CD4-positive, CD25-positive, alpha-beta regulatory T cell (primary cell): ENCODE measurements at regions not wholly inside any gene's neighbourhood (a gene's known extent, or its start where the extent isn't known, plus 50 kb on each side); places are given as distances from the start of the nearest gene placed in this dataset.
"Not testable (repeated sequence)": the region's sequence is repeated elsewhere in the genome, so short reads cannot be mapped to it uniquely, and the experiment has no call there.

Experiments used
- ATAC-seq, 2 donors: fragments of 150-1000 bp; cut with Tn5 transposase; one replicate each; pipeline ENCODE4 v1.10.0; 2021; ENCODE audit warnings: low read depth in 2 of 2, moderate number of reproducible peaks in 2 of 2, moderate library complexity in 1 of 2
- DNase-seq, 3 donors: peaks; one replicate each; pipeline versions ENCODE4 v3.0.0 to v3.0.0-alpha.2; 2012 to 2022; ENCODE audit warnings: mixed read lengths in 1 of 3
- H3K27ac ChIP-seq: one replicate; pipeline ENCODE4 v1.7.0; 2013; ENCODE audit warnings: mild to moderate bottlenecking, low read length; ENCODE audit not compliant: insufficient read depth, poor library complexity, severe bottlenecking
- H3K27me3 ChIP-seq: one replicate; pipeline ENCODE4 v1.7.0; 2013; ENCODE audit warnings: low read length; ENCODE audit not compliant: control insufficient read depth, insufficient read depth
- H3K36me3 ChIP-seq: one replicate; pipeline ENCODE4 v1.7.0; 2013; ENCODE audit warnings: mild to moderate bottlenecking, low read length, moderate library complexity; ENCODE audit not compliant: control insufficient read depth, insufficient read depth
- H3K4me1 ChIP-seq: 2 replicates; pipeline ENCODE4 v1.7.0; 2013; ENCODE audit warnings: mild to moderate bottlenecking, low read length; ENCODE audit not compliant: insufficient read depth, control insufficient read depth, poor library complexity, severe bottlenecking
- H3K4me3 ChIP-seq: one replicate; pipeline ENCODE4 v1.7.0; 2013; ENCODE audit warnings: low read depth, mild to moderate bottlenecking, low read length, moderate library complexity
- H3K9me3 ChIP-seq, 2 experiments: 1 replicate in 1 of 2; 2 replicates in 1 of 2; pipeline ENCODE4 v1.7.0; 2013; ENCODE audit warnings: low read length in 2 of 2, mild to moderate bottlenecking in 1 of 2, moderate library complexity in 1 of 2; ENCODE audit not compliant: control insufficient read depth in 2 of 2
- H3K27ac Mint-ChIP-seq, 3 donors: one replicate each; pipeline ENCODE4 v1.8.0; 2020 to 2022; ENCODE audit warnings: mild to moderate bottlenecking in 3 of 3, mixed read lengths in 3 of 3, moderate library complexity in 2 of 3
- H3K27me3 Mint-ChIP-seq: one replicate; pipeline ENCODE4 v1.8.0; 2022; ENCODE audit warnings: mild to moderate bottlenecking, mixed read lengths
- H3K36me3 Mint-ChIP-seq: one replicate; pipeline ENCODE4 v1.8.0; 2020; ENCODE audit warnings: mixed read lengths
- H3K4me1 Mint-ChIP-seq, 4 donors: one replicate each; pipeline ENCODE4 v1.8.0; 2020 to 2022; ENCODE audit warnings: mixed read lengths in 4 of 4, mild to moderate bottlenecking in 1 of 4
- H3K4me3 Mint-ChIP-seq, 4 donors: one replicate each; pipeline ENCODE4 v1.8.0; 2020 to 2022; ENCODE audit warnings: mild to moderate bottlenecking in 4 of 4, mixed read lengths in 4 of 4, moderate library complexity in 3 of 4
- H3K9me3 Mint-ChIP-seq, 7 donors: one replicate each; pipeline ENCODE4 v1.8.0; 2020 to 2022; ENCODE audit warnings: mixed read lengths in 7 of 7, mild to moderate bottlenecking in 3 of 7, moderate library complexity in 2 of 7

DNA sequence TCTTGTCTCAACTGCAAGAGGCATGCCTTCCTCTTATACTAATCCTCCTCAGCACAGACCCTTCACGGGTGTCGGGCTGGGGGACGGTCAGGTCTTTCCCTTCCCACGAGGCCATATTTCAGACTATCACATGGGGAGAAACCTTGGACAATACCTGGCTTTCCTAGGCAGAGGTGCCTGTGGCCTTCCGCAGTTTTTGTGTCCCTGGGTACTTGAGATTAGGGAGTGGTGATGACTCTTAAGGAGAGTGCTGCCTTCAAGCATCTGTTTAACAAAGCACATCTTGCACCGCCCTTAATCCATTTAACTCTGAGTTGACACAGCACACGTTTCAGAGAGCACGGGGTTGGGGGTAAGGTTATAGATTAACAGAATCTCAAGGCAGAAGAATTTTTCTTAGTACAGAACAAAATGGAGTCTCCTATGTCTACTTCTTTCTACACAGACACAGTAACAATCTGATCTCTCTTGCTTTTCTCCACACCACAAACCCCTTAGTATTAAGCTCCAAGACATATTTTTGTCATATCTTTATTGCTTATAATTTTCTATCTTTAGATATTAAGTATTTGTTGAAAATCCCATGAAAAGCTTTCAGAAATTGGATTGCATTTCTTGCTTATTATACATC lies 72.8 kb upstream of the LPCAT1 start:
- not testable (repeated sequence) for DNase-seq, H3K27me3 Mint-ChIP-seq, ATAC-seq, H3K27ac ChIP-seq, H3K36me3 ChIP-seq, H3K27ac Mint-ChIP-seq, H3K4me3 ChIP-seq, H3K27me3 ChIP-seq, H3K4me1 Mint-ChIP-seq, H3K9me3 ChIP-seq, H3K9me3 Mint-ChIP-seq, H3K4me3 Mint-ChIP-seq, H3K4me1 ChIP-seq
- H3K36me3 Mint-ChIP-seq, result peaks cover 12% of the 10 kb centered on the region

DNA sequence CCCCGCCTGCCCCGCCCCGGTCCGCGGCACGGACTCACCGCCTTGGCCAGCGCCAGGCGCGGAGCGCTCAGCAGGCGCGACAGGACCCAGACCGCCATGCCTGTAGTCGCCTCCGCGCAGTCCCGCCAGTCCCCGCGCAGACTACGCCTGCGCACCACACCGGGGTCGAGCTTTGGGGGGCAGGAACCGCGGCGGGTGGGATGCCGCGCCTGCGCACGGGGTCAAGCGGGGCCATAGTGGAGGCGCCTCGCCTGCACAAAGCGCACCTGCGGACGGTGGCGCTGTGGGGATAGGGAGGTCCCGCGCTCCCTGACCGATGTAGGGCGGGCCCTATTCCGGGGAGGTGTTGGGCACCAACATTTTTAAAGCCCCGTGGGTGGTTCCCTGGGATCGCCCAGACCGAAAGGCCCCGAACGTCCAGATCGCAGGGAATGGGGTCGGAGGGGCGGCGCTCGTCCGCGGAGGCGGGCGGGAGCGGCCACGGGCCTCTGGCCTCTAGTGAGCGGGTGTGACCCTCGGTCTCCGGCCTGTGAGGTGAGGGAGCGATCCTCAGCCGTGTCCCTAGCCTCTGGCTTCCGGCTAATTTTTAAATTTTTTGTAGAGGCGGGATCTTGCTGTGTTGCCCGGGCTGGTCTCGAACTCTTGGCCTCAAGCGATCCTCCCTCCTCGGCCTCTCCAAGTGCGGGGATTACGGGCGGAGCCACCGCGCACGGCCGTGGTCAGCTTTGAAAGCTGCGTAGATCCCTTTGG lies 70.8 kb upstream of the LPCAT1 start:
- no peak overlapping the region for H3K27ac ChIP-seq
- Mint-ChIP-seq H3K36me3 (peaks cover 6% of the 10 kb centered on the region), H3K27me3 (peaks cover 4% of the 10 kb centered on the region), H3K27ac (no peak overlapping the region), H3K4me1 (peaks cover 0 to 6% (median 2%) of the 10 kb centered on the region in 4 donors), H3K9me3 (peaks cover 0 to 3% (median 0%) of the 10 kb centered on the region in 7 donors), H3K4me3 (peak overlapping the region in 3 of 4 donors; percentile 71 to 81 (median 80))
- ATAC-seq (peak; percentile 55 to 80), DNase-seq (peak; percentile 44 to 63 (median 60))
- peaks cover 7% of the 10 kb centered on the region for H3K4me1 ChIP-seq
- H3K36me3 ChIP-seq, result no peaks in the 10 kb centered on the region
- H3K4me3 ChIP-seq, result no peak overlapping the region
- no peaks in the 10 kb centered on the region for H3K27me3 ChIP-seq
- H3K9me3 ChIP-seq, result no peaks in the 10 kb centered on the region

DNA sequence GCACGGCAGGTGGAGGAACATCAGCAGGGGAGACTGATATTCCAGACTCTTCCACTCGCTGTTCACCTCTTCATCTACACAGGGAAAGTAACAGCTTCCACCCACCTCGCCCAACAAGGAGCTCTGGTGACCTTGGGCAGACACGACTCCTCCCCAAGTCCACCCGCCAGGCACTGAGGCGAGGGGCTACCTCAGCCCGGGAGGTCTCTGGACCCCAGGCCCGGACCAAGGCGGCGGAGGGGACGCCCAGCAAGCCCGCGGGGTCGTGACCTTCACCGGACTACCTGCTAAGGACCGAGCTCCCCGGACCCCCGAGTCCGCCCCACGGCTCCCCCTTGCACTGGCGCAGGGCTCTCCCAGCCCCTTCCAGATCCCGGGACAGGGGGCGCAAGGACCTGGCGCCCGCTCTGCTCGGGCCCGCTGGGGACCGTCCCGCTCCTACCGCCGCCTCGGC lies 70.2 kb upstream of the LPCAT1 start:
- Histone ChIP-seq H3K9me3 (no peaks in the 10 kb centered on the region), H3K27ac (no peak overlapping the region), H3K36me3 (no peaks in the 10 kb centered on the region), H3K4me1 (peaks cover 7% of the 10 kb centered on the region), H3K27me3 (no peaks in the 10 kb centered on the region), H3K4me3 (no peak overlapping the region)
- ATAC-seq, result peak in 1 of 2 donors; percentile 8
- H3K27ac Mint-ChIP-seq, result peak overlapping the region in 2 of 3 donors; percentile 20 to 77
- peaks cover 4% of the 10 kb centered on the region for H3K36me3 Mint-ChIP-seq
- peaks cover 0 to 6% (median 2%) of the 10 kb centered on the region in 4 donors for H3K4me1 Mint-ChIP-seq
- H3K4me3 Mint-ChIP-seq, result peak overlapping the region in 2 of 4 donors; percentile 68 to 81
- peaks cover 4% of the 10 kb centered on the region for H3K27me3 Mint-ChIP-seq
- peak in 1 of 3 donors; percentile 4 for DNase-seq
- peaks cover 0 to 3% (median 0%) of the 10 kb centered on the region in 7 donors for H3K9me3 Mint-ChIP-seq

DNA sequence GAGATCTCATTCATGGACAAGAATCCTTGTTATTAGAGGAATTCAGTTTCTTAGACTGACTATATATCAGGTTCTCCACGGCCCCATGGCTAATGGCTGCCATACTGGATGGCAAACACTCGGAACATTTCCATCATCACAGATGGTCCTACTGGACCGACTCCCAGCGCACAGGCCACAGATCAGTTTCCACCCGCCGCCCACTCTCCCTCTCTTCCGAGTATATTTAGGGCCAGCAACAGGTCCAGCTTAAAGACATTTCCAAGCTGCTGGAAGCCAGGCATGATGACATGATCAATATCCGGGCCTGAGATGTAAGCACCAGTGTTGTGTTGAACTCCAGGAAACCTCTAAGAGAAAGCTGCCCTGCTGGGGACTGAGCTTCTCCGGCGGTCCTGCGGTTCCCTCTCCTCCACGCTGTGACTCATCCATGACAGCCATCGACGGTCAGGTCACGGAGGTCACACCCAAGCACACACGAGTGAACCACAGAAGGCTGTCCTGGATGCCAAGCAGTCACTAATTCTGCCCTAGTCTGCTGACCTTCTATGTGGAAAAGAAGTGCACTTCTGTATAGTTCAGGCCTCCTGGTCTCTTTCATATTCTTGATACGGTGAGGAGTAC lies 64.4 kb upstream of the LPCAT1 start:
- H3K4me1 Mint-ChIP-seq, H3K4me3 Mint-ChIP-seq, H3K27me3 ChIP-seq, H3K27me3 Mint-ChIP-seq, H3K27ac ChIP-seq, H3K9me3 Mint-ChIP-seq, H3K9me3 ChIP-seq, ATAC-seq, DNase-seq, H3K4me3 ChIP-seq, H3K4me1 ChIP-seq, H3K36me3 ChIP-seq, H3K27ac Mint-ChIP-seq: not testable (repeated sequence)
- H3K36me3 Mint-ChIP-seq, result peaks cover 24% of the 10 kb centered on the region

DNA sequence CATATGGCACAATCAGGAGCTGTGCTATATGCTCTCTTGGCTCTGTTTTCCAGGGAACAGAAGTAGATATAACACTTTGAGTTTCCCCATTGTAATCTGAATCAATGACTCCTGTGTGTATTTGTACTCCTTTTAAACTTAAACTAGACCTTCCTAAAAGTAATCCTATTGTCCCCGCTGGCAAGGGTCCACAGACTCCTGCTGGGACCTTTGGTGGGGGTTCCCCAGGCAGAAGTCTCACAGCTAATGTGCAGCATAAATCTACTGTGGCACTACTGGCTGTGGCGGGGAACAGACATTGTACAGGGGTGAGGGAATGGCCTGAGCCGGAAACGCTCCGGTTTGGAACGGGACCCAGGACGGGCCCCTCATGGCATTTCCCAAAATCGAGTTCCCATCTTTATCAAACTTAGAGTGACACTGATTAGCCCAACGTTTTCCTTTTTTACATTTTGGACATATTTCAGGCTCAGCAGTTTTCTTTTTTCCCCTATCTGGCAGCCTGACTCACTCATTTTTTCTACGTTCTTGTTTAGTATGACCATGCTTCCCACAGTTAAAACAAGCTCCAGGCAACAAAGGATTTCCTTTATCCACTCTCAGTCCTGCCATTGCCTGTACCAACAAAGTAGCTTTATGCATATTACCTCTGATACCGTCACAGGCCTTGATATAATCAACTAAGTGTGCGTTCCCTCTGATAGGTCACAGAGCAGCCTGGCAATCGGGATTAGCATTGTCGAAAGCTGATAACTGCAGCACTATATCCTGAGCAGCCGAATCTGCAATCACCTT lies 59.5 kb upstream of the LPCAT1 start:
- not testable (repeated sequence) for H3K27me3 ChIP-seq, DNase-seq, H3K36me3 ChIP-seq, H3K4me1 Mint-ChIP-seq, H3K27ac ChIP-seq, ATAC-seq, H3K4me3 Mint-ChIP-seq, H3K27me3 Mint-ChIP-seq, H3K9me3 Mint-ChIP-seq, H3K27ac Mint-ChIP-seq, H3K9me3 ChIP-seq, H3K4me1 ChIP-seq, H3K4me3 ChIP-seq
- peaks cover 41% of the 10 kb centered on the region for H3K36me3 Mint-ChIP-seq

DNA sequence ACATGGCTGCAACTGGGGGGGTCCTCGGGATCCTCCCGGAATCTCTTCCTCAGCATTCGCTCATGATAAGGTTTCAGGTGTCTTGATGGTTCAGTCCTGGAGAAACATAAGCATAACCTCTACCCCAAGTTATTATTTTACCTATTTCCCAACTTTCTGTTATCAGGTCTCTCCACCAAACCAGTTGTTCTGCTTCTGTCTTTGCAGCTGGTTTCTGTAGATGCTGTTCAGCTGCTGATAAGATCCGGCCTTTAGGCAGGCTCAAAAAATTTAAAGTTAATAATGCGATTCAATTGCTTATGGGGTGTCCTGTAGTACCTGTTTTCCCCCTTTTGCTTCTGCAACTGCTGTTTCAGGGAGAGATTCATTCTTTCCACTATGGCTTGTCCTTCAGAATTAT lies 55.6 kb upstream of the LPCAT1 start:
- not testable (repeated sequence) for H3K27ac ChIP-seq, H3K9me3 ChIP-seq, ATAC-seq, DNase-seq, H3K36me3 ChIP-seq, H3K27me3 Mint-ChIP-seq, H3K4me1 ChIP-seq, H3K4me3 ChIP-seq, H3K4me1 Mint-ChIP-seq, H3K27me3 ChIP-seq, H3K27ac Mint-ChIP-seq, H3K9me3 Mint-ChIP-seq, H3K4me3 Mint-ChIP-seq
- peaks cover 23% of the 10 kb centered on the region for H3K36me3 Mint-ChIP-seq

DNA sequence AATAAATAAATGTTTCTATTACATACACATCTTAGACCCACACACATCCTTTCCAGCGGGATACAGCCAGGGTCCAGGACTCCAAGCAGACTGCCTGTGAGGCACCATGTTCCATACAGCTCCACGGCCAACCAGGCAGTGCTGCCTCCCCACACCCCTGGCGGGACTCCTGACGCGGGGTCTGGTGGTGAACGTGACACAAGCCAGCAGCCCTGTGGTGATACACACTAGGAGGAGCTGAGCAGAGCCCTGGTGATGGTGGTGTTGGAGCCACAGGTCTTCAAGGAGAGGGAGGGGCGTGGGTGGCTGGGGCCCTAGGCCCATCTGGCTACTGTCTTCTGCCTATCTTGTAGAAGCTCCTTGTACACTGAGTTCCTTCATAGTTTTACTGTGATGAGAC lies 53.1 kb upstream of the LPCAT1 start:
- H3K4me1 Mint-ChIP-seq, H3K27ac ChIP-seq, H3K27me3 ChIP-seq, H3K4me1 ChIP-seq, ATAC-seq, H3K4me3 ChIP-seq, DNase-seq, H3K36me3 ChIP-seq, H3K27ac Mint-ChIP-seq, H3K27me3 Mint-ChIP-seq, H3K9me3 Mint-ChIP-seq, H3K4me3 Mint-ChIP-seq, H3K9me3 ChIP-seq: not testable (repeated sequence)
- H3K36me3 Mint-ChIP-seq, result peaks cover 27% of the 10 kb centered on the region
